ENCODE measurements at regions not wholly inside any gene's neighbourhood (a gene's known extent, or its start where the extent isn't known, plus 50 kb on each side); places are given as distances from the start of the nearest gene placed in this dataset.

GRCh38 chrX:4850312-4850711 lies 1136.9 kb upstream of the PRKX start (continued):
- no peak for TF ChIP-seq NANOG (IDR thresholded peaks at IDR 0.05; ENCODE audit: borderline replicate concordance)

DNA sequence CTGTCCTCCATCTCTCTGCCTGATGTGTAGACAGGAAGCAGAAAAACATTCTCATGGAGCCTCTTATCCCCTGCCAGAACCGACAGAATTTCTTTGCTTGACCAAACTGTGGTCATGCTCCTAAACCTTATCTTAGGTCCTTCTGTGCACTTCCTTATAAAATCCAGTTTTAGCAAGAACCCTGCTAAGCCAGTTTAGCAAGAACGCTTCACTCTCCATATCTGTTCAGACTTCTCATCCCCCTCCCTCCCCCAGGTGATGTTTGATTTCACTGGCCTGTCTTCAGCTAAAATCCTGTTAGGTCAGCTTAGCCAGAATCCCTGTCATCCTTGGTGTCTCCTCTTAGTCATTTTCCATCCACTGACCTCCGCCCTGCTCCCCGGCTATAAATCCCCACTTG lies 1130.9 kb upstream of the PRKX start:
- H3K36me3 Mint-ChIP-seq (ENCODE audit: low read depth): no peaks in the 10 kb centered on the region
- Histone ChIP-seq H3K4me2 (no peak overlapping the region), H3K27me3 (ENCODE audit: insufficient read depth) (no peaks in the 10 kb centered on the region), H3K79me2 (replicated peaks; ENCODE audit: insufficient read depth) (no peaks in the 10 kb centered on the region), H3K4me3 (no peak overlapping the region), H3K36me3 (ENCODE audit: insufficient read depth) (no peaks in the 10 kb centered on the region), H3K4me1 (ENCODE audit: insufficient read depth) (no peaks in the 10 kb centered on the region), H3F3A (replicated peaks; ENCODE audit: low read depth) (no peaks in the 10 kb centered on the region), H2AFZ (no peak overlapping the region), H3K9me2 (ENCODE audit: insufficient read depth) (no peaks in the 10 kb centered on the region), H3K27ac (ENCODE audit: low read depth) (no peak overlapping the region), H4K20me1 (replicated peaks; ENCODE audit: insufficient read depth) (no peaks in the 10 kb centered on the region)
- H3K4me1 Mint-ChIP-seq: no peaks in the 10 kb centered on the region
- DNase-seq (ENCODE audit: low spot score) (no peak), ATAC-seq (no peak)
- H3K27me3 Mint-ChIP-seq (ENCODE audit: insufficient read depth, low read depth, poor library complexity): no peaks in the 10 kb centered on the region
- TF ChIP-seq EZH2phosphoT487 (IDR thresholded peaks at IDR 0.05; ENCODE audit: unreplicated experiment) (no peak), STAT1 (IDR thresholded peaks at IDR 0.05; ENCODE audit: unreplicated experiment) (no peak), CREB1 (CRISPR knock-in tag; IDR thresholded peaks at IDR 0.05; ENCODE audit: low read depth) (no peak), ZNF331 (CRISPR knock-in tag; IDR thresholded peaks at IDR 0.05; ENCODE audit: low read depth) (no peak), POLR2AphosphoS5 (IDR thresholded peaks at IDR 0.05; ENCODE audit: low read depth) (no peak), NANOG (IDR thresholded peaks at IDR 0.05; ENCODE audit: borderline replicate concordance) (no peak), EZH2 (IDR thresholded peaks at IDR 0.05; ENCODE audit: low read depth, unreplicated experiment) (no peak), JUNB (IDR thresholded peaks at IDR 0.05; ENCODE audit: unreplicated experiment) (no peak), ZNF114 (CRISPR knock-in tag; IDR thresholded peaks at IDR 0.05) (no peak)
- TF ChIP-seq, protein P1, sequence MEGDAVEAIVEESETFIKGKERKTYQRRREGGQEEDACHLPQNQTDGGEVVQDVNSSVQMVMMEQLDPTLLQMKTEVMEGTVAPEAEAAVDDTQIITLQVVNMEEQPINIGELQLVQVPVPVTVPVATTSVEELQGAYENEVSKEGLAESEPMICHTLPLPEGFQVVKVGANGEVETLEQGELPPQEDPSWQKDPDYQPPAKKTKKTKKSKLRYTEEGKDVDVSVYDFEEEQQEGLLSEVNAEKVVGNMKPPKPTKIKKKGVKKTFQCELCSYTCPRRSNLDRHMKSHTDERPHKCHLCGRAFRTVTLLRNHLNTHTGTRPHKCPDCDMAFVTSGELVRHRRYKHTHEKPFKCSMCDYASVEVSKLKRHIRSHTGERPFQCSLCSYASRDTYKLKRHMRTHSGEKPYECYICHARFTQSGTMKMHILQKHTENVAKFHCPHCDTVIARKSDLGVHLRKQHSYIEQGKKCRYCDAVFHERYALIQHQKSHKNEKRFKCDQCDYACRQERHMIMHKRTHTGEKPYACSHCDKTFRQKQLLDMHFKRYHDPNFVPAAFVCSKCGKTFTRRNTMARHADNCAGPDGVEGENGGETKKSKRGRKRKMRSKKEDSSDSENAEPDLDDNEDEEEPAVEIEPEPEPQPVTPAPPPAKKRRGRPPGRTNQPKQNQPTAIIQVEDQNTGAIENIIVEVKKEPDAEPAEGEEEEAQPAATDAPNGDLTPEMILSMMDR (conservative IDR thresholded peaks at IDR 0.05; ENCODE audit: low read depth in 2 of 2): no peak
- TF ChIP-seq, protein P2, sequence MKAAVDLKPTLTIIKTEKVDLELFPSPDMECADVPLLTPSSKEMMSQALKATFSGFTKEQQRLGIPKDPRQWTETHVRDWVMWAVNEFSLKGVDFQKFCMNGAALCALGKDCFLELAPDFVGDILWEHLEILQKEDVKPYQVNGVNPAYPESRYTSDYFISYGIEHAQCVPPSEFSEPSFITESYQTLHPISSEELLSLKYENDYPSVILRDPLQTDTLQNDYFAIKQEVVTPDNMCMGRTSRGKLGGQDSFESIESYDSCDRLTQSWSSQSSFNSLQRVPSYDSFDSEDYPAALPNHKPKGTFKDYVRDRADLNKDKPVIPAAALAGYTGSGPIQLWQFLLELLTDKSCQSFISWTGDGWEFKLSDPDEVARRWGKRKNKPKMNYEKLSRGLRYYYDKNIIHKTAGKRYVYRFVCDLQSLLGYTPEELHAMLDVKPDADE (IDR thresholded peaks at IDR 0.05): no peak
- TF ChIP-seq, protein P3, sequence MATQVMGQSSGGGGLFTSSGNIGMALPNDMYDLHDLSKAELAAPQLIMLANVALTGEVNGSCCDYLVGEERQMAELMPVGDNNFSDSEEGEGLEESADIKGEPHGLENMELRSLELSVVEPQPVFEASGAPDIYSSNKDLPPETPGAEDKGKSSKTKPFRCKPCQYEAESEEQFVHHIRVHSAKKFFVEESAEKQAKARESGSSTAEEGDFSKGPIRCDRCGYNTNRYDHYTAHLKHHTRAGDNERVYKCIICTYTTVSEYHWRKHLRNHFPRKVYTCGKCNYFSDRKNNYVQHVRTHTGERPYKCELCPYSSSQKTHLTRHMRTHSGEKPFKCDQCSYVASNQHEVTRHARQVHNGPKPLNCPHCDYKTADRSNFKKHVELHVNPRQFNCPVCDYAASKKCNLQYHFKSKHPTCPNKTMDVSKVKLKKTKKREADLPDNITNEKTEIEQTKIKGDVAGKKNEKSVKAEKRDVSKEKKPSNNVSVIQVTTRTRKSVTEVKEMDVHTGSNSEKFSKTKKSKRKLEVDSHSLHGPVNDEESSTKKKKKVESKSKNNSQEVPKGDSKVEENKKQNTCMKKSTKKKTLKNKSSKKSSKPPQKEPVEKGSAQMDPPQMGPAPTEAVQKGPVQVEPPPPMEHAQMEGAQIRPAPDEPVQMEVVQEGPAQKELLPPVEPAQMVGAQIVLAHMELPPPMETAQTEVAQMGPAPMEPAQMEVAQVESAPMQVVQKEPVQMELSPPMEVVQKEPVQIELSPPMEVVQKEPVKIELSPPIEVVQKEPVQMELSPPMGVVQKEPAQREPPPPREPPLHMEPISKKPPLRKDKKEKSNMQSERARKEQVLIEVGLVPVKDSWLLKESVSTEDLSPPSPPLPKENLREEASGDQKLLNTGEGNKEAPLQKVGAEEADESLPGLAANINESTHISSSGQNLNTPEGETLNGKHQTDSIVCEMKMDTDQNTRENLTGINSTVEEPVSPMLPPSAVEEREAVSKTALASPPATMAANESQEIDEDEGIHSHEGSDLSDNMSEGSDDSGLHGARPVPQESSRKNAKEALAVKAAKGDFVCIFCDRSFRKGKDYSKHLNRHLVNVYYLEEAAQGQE (IDR thresholded peaks at IDR 0.05; ENCODE audit: unreplicated experiment): no peak
- TF ChIP-seq, protein P4, sequence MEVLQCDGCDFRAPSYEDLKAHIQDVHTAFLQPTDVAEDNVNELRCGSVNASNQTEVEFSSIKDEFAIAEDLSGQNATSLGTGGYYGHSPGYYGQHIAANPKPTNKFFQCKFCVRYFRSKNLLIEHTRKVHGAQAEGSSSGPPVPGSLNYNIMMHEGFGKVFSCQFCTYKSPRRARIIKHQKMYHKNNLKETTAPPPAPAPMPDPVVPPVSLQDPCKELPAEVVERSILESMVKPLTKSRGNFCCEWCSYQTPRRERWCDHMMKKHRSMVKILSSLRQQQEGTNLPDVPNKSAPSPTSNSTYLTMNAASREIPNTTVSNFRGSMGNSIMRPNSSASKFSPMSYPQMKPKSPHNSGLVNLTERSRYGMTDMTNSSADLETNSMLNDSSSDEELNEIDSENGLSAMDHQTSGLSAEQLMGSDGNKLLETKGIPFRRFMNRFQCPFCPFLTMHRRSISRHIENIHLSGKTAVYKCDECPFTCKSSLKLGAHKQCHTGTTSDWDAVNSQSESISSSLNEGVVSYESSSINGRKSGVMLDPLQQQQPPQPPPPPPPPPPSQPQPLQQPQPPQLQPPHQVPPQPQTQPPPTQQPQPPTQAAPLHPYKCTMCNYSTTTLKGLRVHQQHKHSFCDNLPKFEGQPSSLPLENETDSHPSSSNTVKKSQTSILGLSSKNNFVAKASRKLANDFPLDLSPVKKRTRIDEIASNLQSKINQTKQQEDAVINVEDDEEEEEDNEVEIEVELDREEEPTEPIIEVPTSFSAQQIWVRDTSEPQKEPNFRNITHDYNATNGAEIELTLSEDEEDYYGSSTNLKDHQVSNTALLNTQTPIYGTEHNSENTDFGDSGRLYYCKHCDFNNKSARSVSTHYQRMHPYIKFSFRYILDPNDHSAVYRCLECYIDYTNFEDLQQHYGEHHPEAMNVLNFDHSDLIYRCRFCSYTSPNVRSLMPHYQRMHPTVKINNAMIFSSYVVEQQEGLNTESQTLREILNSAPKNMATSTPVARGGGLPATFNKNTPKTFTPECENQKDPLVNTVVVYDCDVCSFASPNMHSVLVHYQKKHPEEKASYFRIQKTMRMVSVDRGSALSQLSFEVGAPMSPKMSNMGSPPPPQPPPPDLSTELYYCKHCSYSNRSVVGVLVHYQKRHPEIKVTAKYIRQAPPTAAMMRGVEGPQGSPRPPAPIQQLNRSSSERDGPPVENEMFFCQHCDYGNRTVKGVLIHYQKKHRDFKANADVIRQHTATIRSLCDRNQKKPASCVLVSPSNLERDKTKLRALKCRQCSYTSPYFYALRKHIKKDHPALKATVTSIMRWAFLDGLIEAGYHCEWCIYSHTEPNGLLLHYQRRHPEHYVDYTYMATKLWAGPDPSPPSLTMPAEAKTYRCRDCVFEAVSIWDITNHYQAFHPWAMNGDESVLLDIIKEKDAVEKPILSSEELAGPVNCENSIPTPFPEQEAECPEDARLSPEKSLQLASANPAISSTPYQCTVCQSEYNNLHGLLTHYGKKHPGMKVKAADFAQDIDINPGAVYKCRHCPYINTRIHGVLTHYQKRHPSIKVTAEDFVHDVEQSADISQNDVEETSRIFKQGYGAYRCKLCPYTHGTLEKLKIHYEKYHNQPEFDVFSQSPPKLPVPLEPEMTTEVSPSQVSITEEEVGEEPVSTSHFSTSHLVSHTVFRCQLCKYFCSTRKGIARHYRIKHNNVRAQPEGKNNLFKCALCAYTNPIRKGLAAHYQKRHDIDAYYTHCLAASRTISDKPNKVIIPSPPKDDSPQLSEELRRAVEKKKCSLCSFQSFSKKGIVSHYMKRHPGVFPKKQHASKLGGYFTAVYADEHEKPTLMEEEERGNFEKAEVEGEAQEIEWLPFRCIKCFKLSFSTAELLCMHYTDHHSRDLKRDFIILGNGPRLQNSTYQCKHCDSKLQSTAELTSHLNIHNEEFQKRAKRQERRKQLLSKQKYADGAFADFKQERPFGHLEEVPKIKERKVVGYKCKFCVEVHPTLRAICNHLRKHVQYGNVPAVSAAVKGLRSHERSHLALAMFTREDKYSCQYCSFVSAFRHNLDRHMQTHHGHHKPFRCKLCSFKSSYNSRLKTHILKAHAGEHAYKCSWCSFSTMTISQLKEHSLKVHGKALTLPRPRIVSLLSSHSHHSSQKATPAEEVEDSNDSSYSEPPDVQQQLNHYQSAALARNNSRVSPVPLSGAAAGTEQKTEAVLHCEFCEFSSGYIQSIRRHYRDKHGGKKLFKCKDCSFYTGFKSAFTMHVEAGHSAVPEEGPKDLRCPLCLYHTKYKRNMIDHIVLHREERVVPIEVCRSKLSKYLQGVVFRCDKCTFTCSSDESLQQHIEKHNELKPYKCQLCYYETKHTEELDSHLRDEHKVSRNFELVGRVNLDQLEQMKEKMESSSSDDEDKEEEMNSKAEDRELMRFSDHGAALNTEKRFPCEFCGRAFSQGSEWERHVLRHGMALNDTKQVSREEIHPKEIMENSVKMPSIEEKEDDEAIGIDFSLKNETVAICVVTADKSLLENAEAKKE (CRISPR knock-in tag; IDR thresholded peaks at IDR 0.05): no peak
- no peak overlapping the region for H3K4me3 Mint-ChIP-seq
- peaks cover 3% of the 10 kb centered on the region; the same call in 1 of the 3 replicates for H3K9me3 Mint-ChIP-seq
- no peak overlapping the region for H3K27ac Mint-ChIP-seq
